Activated CD8-positive, alpha-beta memory T cell treated with anti-CD3 and anti-CD28 coated beads for 4 hours (primary cell): ENCODE measurements at regions not wholly inside any gene's neighbourhood (a gene's known extent, or its start where the extent isn't known, plus 50 kb on each side); places are given as distances from the start of the nearest gene placed in this dataset.
A peak's percentile ranks its signal among the peaks of the same experiment; 100 is the strongest.
"Not testable (repeated sequence)": the region's sequence is repeated elsewhere in the genome, so short reads cannot be mapped to it uniquely, and the experiment has no call there.

Experiments used
- DNase-seq, 2 donors: peaks; one replicate each; pipeline ENCODE4 v3.0.0-alpha.2; 2020; ENCODE audit warnings: low read depth in 2 of 2

DNA sequence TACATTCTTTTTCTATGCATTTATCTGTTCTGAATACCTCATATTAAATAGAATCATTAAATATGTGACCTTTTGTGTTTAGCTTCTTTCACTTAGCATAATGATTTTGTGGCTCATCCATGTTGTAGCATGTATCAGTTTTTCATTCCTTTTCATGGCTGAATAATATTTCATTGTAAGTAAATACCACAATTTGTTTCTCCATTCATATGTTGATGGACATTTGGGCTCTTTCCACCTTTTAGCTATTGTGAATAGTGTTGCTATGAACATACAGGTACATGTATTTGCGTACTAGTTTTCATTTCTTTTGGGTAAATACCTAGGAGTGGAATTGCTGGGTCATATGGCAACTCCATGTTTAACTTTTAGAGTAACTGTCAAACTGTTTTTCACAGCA is 85.1 kb downstream of the GNL3L start:
- no peak for DNase-seq

DNA sequence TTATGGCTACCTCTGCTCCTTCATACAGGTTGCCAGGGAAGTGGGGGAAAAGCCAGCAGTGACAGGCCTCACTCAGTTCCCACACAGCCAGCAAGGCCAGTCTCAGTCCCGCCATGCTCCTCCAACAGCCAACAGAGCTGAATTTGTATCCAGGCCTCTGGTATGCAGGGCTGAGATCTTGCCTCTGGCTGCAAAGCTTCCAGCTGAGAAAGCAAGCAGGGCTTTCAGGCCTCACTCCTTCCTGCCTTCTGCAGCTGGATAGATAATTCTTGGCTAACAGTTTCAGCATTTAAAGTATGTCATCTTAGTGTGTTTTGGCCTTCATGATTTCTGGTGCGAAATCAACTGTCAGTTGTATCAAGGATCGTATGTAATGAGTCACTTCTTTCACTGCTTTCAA is 103.6 kb downstream of the GNL3L start:
- DNase-seq = no peak

DNA sequence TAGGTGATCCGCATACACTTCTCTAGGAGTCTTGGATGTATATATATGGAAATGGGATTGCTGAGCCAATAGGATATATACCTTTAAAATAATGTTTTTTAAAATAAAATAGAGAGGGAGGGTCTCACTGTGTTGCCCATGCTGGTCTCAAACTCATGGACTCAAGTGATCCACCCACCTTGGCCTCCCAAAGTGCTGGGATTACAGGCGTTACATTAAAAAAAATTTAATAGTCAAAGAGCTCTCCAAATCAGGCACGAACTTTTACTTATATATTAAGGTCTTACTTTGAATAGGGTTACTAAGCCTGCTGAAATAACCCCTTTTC is 109.0 kb downstream of the GNL3L start:
- DNase-seq = no peak

DNA sequence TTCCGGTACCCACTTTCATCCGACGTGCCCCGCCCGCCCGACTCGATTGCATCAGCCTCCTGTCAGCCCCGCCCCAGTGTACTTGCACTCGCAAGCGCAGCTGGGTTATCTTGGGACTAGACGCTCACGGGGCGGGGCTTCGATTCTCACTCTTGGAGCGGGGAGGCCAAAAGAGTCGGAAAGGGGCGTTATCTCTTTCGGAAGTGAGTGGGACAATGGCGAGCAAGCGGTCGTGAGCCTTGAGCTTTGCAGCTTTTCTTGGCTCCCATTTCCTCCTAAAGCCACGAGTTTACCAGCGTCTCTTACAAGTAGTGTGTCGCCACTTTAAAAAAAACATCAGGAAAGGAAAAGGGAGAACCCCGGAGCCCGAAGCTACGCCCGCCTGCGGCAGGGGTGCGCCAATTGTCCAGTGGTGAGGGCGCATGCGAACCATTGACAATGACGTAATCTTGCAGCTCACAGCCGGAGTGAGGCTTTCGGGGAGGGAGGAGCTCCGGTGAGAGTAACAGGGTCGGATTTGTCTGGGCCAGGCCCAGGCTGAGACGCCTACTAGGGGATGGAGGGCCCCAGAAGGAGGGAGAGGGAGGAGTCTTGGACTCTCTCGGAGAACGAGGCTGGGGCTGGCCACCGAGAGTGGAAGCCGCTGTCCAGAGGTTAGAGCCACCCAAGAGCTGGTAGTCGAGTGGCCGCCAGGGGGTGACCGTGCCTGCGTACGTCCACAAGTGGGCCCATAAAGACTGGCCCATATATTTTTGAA is 109.5 kb downstream of the GNL3L start:
- peak; percentile 77 to 90 for DNase-seq

DNA sequence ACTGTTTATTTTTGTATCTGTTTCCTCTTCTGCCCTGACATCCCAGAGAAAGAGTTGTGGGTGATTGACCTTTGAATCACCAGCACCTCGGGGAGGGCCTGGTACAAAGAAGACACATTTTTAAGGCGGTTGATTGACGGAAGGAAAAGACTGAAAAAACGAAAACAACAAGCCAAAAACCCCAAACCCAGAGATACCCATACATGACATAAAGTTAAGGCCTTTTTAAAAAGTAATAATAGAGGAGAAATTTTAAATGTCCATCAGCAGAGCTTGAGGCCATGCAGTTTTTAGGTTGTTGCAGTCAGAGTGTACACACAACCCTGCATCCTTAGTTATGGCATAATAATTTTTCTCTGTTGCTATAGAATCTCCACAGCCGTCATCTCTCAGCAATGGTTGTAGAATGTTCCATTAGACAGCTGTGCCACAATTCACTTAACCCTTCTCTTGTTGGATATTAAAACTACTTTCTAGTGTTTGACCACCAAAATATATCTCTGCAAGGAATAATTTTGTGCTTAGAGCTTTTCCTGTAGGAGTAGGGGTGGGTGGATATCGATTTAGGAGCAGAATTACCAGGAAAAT is 110.2 kb downstream of the GNL3L start:
- no peak for DNase-seq

DNA sequence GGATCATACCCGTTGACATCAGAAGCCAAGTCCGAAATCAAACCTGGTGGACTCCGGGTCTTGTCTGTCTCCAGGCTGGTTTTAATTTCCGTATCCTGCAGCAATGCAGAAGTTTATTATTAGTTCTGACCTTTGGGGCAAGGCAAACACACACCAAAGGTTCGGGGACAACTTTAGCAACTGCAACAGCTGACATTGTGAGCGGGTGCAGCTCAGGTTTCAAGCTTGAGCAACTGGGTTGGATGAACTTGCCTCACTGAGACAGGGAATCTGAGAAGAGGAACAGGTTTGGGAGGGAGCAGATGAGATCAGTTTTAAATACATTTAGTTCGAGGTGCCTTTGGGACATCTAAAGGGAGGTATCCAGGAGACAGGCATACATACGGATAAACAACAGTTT is 110.7 kb downstream of the GNL3L start:
- DNase-seq = no peak

DNA sequence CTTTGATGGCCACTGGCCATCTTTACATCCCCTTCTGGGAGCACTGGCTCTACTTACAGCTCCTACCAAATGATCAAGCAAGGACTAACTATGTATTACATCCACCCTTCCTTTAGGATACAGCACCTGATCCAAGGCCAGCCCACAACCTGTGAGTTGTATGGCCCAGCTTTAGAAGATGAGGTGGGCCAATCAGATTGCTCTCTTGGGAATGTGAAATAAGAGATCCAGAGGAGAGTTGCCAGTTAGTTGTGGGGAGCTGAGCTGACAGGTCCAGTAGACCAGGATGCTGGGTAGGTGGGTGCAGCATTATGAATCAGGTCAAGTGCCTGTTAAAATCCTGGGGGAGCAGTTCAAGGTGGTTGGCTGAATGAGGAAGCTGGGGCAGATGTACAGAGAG is 111.5 kb downstream of the GNL3L start:
- no peak for DNase-seq

DNA sequence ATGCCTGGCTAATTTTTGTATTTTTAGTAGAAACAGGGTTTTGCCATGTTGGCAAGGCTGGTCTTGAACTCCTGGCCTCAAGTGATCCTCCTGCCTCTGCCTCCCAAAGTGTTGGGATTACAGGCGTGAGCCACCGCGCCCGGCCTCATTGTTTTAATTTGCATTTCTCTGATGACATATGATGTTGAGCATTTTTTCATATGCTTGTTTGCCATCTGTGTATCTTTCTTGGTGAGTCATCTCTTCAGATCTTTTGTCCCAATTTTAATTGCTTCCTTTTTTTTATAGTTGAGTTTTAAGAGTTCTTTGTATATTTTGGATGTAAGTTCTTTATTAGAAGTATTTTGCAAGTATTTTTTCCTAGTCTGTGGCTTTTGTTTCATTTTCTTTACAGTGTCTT is 117.6 kb downstream of the GNL3L start:
- not testable (repeated sequence) for DNase-seq

DNA sequence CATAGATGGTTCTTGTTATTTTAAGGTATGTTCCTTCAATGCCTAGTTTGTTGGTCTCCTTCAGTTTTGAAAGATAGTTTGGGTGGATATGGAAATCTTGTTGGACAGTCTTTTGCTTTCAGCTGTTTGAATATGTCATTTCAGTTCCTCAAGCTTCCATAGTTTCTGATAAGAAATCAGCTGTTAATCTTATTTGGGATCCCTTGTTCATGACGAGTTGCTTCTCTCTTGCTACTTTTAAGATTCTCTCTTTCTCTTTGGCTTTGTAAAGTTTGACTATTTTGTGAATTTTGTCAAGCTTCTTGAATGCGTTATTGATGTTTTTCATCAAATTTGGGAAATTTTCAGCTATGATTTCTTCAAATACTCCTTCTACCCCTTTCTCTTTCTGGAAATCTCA is 129.5 kb downstream of the GNL3L start:
- no peak for DNase-seq

DNA sequence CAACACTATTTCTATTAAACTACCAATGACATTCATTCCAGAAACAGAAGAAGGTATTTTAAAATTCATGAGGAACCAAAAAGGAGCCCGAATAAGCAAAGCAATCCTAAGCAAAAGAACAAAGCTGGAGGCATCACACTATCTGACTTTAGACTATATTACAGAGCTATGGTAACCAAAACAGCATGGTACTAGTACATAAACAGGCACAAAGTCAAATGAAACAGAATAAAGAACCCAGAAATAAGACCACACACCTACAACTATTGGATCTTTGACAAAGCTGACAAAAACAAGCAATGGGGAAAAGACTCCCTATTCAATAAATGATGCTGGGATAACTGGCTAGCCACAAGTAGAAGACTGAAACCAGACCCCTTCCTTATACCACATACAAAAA is 122.3 kb downstream of the ITIH6 start:
- DNase-seq = no peak

DNA sequence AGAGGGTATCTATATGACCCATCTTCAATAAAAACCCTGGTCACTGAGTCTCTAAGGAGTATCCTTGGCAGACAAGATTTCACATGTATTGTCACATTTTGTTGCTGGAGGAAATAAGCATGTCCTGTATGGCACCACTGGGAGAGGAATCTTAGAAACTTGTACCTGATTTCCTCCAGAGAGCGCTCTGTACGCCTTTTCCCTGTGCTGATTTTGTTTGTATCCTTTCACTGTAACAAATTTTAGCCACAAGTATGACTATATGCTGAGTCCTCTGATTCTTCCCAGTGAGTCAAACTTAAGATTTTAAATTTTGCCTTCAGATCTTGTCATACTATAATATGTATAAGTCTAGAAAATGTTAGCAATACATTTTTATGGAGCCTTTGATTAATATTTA is 102.8 kb downstream of the ITIH6 start:
- no peak for DNase-seq

DNA sequence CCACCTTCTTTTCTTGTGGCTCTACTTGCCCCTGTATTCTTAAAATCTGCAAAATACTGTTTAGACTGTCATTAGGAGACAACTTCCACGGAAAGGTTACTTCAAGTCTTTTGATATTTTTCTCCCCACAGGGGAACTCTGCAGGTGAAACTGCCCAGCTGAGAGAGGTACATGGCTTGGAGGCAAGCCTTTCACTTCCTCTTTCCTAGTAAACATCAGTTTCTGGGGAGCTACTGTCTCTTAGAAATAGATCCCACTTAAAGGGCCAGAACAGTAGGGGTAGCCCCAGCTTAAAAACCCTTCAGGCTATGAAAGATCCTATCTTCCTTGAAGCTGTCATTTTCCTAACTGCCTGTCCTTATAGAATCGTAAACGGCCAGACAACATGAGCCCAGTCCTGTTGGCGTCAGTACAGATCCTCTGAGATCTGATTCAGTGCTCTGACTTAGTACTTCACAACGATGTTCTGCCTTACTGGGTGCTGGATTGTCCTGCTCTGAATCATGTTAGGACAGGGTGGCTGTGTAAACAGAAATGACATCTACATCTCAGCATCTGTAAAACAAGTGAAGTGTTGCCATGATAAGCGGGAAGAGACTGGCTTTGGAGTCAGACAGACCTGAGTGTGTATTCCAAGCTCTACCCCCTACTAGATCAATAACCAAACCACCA is 102.1 kb downstream of the ITIH6 start:
- no peak for DNase-seq
